ENCODE measurements at regions not wholly inside any gene's neighbourhood (a gene's known extent, or its start where the extent isn't known, plus 50 kb on each side); places are given as distances from the start of the nearest gene placed in this dataset.

DNA sequence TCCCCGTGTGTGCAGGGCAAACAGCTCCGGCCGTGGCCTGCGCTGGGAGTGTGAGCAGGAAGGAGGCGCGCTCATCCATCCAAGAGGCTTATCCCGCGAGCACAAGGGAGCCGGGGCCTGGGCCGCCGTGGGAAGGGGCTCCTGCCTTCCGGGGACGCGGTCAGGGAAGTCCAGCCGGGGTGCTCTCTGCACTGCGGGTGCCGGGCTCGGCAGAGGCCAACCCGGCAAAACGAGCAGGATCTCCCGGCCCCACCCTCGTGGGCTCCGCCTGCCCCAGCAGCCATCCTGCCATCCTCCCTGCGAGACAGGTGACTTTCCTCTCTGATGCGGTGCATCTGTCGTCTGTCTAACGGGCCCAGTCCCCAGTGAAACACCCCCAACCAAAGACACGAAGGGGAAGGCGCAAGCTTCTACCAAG, 244.2 kb downstream of the AUH start:
- no peaks in the 10 kb centered on the region for H3K27me3 ChIP-seq
- peak overlapping the region; percentile 79 to 82 for H3K27ac ChIP-seq
- TF ChIP-seq, protein P1, sequence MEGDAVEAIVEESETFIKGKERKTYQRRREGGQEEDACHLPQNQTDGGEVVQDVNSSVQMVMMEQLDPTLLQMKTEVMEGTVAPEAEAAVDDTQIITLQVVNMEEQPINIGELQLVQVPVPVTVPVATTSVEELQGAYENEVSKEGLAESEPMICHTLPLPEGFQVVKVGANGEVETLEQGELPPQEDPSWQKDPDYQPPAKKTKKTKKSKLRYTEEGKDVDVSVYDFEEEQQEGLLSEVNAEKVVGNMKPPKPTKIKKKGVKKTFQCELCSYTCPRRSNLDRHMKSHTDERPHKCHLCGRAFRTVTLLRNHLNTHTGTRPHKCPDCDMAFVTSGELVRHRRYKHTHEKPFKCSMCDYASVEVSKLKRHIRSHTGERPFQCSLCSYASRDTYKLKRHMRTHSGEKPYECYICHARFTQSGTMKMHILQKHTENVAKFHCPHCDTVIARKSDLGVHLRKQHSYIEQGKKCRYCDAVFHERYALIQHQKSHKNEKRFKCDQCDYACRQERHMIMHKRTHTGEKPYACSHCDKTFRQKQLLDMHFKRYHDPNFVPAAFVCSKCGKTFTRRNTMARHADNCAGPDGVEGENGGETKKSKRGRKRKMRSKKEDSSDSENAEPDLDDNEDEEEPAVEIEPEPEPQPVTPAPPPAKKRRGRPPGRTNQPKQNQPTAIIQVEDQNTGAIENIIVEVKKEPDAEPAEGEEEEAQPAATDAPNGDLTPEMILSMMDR (IDR thresholded peaks at IDR 0.05): no peak
- TF ChIP-seq EP300 (IDR thresholded peaks at IDR 0.05) (no peak), POLR2A (IDR thresholded peaks at IDR 0.05) (no peak)
- 67 to 83% (median 72%) methylated on average over 26 to 29 of the region's 29 CpGs for WGBS, 3 donors
- peaks cover 7% of the 10 kb centered on the region for H3K4me1 ChIP-seq (ENCODE audit: insufficient read depth)
- no peaks in the 10 kb centered on the region for H3K36me3 ChIP-seq
- no peak overlapping the region for H3K4me3 ChIP-seq
- DNase-seq: peak in 4 of 5 donors; percentile 22 to 55 (median 43)
- no peaks in the 10 kb centered on the region for H3K9me3 ChIP-seq
- intact Hi-C loops (cut with DNase I): loop anchor here in 3 of 4 donors (5.0 kb wide), 3 partner anchors 75 to 305 kb away; partner anchors contain the start of gene NFIL3 (in 1 of the 3)

DNA sequence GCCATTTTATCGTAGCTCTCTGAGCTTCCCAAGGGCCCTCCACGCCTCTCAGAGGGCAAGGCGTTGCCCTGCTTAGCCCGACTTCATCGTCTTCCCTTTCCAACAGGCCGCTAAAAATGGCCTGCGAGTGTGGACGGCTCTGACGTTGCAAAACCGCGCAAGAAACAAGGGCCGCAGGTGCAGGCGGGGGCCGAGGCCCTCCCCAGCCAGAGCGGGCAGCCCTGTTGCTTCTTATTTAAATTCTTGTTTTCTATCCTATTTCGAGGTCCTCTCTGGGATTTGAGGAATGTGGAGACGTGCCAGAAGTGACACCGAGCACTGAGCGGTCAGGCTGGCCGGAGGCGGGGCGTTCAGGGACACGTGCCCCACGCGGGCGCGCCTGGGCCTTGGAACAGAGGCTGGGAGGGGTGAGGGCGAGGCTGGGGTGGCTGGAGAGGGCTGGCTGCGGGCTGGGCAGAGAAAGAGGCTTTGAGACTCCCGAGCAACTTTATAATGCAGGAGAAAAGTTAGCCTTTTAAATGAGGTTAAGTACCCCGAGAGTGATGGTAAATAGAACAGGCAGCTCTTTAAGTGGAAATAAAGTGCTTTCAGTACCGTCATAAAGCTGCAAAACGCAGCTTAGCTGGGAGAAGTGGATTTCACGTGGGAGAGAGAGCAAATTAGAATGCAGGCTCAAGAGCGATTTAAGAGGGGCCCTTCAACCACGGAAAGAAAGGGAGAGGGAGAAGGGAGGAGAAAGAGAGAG, 243.6 kb downstream of the AUH start:
- Histone ChIP-seq H3K4me3 (peak overlapping the region; percentile 17), H3K36me3 (no peaks in the 10 kb centered on the region), H3K27ac (peak overlapping the region; percentile 79 to 82), H3K27me3 (no peaks in the 10 kb centered on the region), H3K9me3 (no peaks in the 10 kb centered on the region), H3K4me1 (ENCODE audit: insufficient read depth) (peaks cover 7% of the 10 kb centered on the region)
- DNase-seq: peak; percentile 87 to 93 (median 91)
- 4 to 8% (median 4%) methylated on average over 36 of the region's 36 CpGs for WGBS, 3 donors
- TF ChIP-seq, protein P1 (IDR thresholded peaks at IDR 0.05): no peak
- no peak for TF ChIP-seq EP300 (IDR thresholded peaks at IDR 0.05)
- peak; percentile 43 for TF ChIP-seq POLR2A (IDR thresholded peaks at IDR 0.05)
- intact Hi-C loops (cut with DNase I): loop anchor here in 3 of 4 donors (5.0 kb wide), 3 partner anchors 74 to 304 kb away; partner anchors contain the start of gene NFIL3 (in 1 of the 3)

DNA sequence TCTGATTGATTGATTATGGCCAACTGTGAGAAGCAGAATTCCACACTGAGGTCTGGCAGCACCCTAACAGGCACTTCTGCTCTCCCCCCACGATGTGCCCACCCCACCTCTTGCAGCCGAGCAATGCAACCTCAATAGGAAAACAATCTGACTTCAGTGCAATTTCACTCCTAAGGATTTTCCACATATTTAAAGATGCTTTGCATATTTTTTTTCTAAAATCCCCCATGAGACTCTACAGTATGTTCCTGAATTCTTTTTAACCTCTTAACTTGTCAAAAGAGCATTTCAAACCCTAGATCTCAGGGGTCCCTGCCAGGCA, 243.1 kb downstream of the AUH start:
- Histone ChIP-seq H3K4me3 (peak overlapping the region; percentile 17), H3K27ac (peak overlapping the region in 1 of 2 donors; percentile 79), H3K4me1 (ENCODE audit: insufficient read depth) (peaks cover 7% of the 10 kb centered on the region), H3K36me3 (no peaks in the 10 kb centered on the region), H3K27me3 (no peaks in the 10 kb centered on the region), H3K9me3 (no peaks in the 10 kb centered on the region)
- DNase-seq: no peak
- intact Hi-C loops (cut with DNase I): loop anchor here in 3 of 4 donors (5.0 kb wide), 3 partner anchors 74 to 304 kb away; partner anchors contain the start of gene NFIL3 (in 1 of the 3)
- 0 to 6% (median 2%) methylated on average over 2 of the region's 2 CpGs for WGBS, 3 donors
- no peak for TF ChIP-seq POLR2A (IDR thresholded peaks at IDR 0.05)
- TF ChIP-seq, protein P1 (IDR thresholded peaks at IDR 0.05): no peak

DNA sequence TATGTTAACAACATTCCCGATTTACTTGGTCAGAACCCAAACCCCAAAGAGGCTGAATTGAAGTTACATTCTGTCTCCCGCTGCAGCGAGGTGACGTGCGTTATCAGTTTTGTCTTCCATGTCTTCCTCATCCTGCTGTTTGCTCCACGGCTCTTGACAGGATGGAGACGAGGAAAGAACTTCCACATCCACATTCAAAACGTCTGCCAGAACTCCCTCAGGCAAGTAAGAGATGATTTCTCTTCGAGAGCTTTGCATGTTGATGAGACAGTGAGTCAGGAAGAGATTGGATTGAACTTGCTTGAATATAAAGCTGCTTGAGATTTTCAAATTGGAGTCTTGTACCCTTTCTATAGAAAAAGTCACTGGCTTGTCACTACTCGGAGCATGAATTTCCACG, 242.6 kb downstream of the AUH start:
- intact Hi-C loops (cut with DNase I): loop anchor here in 3 of 4 donors (5.0 kb wide), 3 partner anchors 73 to 303 kb away; partner anchors contain the start of gene NFIL3 (in 1 of the 3)
- TF ChIP-seq, protein P1 (IDR thresholded peaks at IDR 0.05): no peak
- TF ChIP-seq EP300 (IDR thresholded peaks at IDR 0.05): no peak
- no peak for TF ChIP-seq POLR2A (IDR thresholded peaks at IDR 0.05)
- no peaks in the 10 kb centered on the region for H3K27me3 ChIP-seq
- WGBS, 3 donors: 8 to 14% (median 9%) methylated on average over 11 of the region's 11 CpGs
- no peaks in the 10 kb centered on the region for H3K36me3 ChIP-seq
- no peak overlapping the region for H3K4me3 ChIP-seq
- no peaks in the 10 kb centered on the region for H3K9me3 ChIP-seq
- no peak for DNase-seq
- H3K27ac ChIP-seq: peak overlapping the region in 1 of 2 donors; percentile 79
- H3K4me1 ChIP-seq (ENCODE audit: insufficient read depth): peaks cover 7% of the 10 kb centered on the region

Data from ovary (tissue), 7 donors.